Activated B cell treated with CpG ODN at 0.5 μM for 24 hours (primary cell): ENCODE measurements at regions not wholly inside any gene's neighbourhood (a gene's known extent, or its start where the extent isn't known, plus 50 kb on each side); places are given as distances from the start of the nearest gene placed in this dataset.
"Not testable (repeated sequence)": the region's sequence is repeated elsewhere in the genome, so short reads cannot be mapped to it uniquely, and the experiment has no call there.

Experiments
- ATAC-seq: fragments of 200-7000 bp; cut with Tn5 transposase; one replicate; pipeline ENCODE4 v1.10.0; 2021; ENCODE audit warnings: low read depth, mild to moderate bottlenecking, moderate library complexity
- CTCF ChIA-PET: fragments of 350-600 bp; sonication (Branson Sonifier 250); formaldehyde crosslinking; loops from one replicate; lab custom pipeline; 2021; ENCODE audit warnings: antibody characterized with exemption; lab: Charles Lee
- POLR2A ChIA-PET: fragments of 350-600 bp; sonication (Branson Sonifier 250); formaldehyde crosslinking; loops from one replicate; lab custom pipeline; 2021; ENCODE audit warnings: antibody characterized with exemption; lab: Charles Lee
- DNase-seq: peaks from one replicate; pipeline ENCODE4 v3.0.0; 2022
- H3K27ac Mint-ChIP-seq: one replicate; pipeline ENCODE4 v1.8.0; 2020; ENCODE audit warnings: mixed read lengths
- H3K27me3 Mint-ChIP-seq: one replicate; pipeline ENCODE4 v1.8.0; 2021; ENCODE audit warnings: mixed read lengths
- H3K36me3 Mint-ChIP-seq: one replicate; pipeline ENCODE4 v1.8.0; 2021; ENCODE audit warnings: low read depth, mixed read lengths
- H3K4me1 Mint-ChIP-seq: one replicate; pipeline ENCODE4 v1.8.0; 2021; ENCODE audit warnings: mixed read lengths
- H3K4me3 Mint-ChIP-seq: one replicate; pipeline ENCODE4 v1.8.0; 2020; ENCODE audit warnings: mild to moderate bottlenecking, mixed read lengths
- H3K9me3 Mint-ChIP-seq: one replicate; pipeline ENCODE4 v1.8.0; 2020; ENCODE audit warnings: mixed read lengths
- CTCF ChIP-seq: fragments of 200-600 bp; IDR thresholded peaks from one replicate; pipeline ENCODE4 v1.8.0; 2022; ENCODE audit warnings: antibody characterized with exemption, mild to moderate bottlenecking
- intact Hi-C: fragments of 100-400 bp; cut with micrococcal nuclease; formaldehyde crosslinking; loops from one replicate; pipeline ENCODE4 v1.15.1; 2024

DNA sequence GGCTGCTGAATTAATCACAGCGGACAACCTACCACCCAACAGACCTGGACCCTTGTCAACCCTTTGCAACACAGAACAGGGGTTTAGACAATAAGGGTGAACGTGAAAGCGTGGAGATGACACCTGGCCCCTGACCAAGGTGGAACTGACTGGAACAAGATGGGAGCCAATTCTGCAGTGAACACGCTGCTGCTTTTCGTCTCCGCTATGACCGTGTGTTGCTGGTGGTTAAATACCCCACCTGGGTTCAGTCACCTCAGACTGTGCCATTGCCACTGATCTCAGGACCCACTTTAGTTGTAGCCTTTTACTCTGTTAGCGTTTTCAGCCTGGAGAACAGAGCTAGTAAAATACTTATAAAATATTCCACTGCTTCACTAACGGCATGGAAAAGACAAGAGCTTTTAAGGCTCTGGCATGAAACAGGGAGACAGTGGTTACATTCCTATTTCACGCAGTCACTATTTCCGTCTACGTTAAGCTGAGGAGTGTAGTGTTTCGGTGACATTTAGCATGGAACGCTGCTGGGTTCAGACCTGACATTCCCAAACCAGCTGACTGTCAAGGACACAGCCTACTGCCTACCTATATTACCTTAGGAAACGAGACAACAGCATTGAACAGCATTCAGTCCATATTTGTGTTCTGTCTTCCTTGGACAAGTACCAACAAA lies 119.5 kb upstream of the PRSS1 start:
- Mint-ChIP-seq H3K36me3 (no peaks in the 10 kb centered on the region), H3K27me3 (peaks cover 31% of the 10 kb centered on the region), H3K27ac (no peak overlapping the region), H3K4me1 (peaks cover 5% of the 10 kb centered on the region), H3K4me3 (no peak overlapping the region), H3K9me3 (no peaks in the 10 kb centered on the region)
- ATAC-seq (no peak), DNase-seq (no peak)
- intact Hi-C loops, result no loop called here
- ChIA-PET POLR2A (no interaction called here), CTCF (interaction anchor here (0.8 to 10.1 kb wide), 6 partner anchors 45 to 585 kb away, joined by 3 to 153 read pairs (median 44); no protein-coding TSS in a partner anchor)
- no peak for TF ChIP-seq CTCF

- Mint-ChIP-seq H3K9me3 (no peaks in the 10 kb centered on the region), H3K27me3 (peaks cover 31% of the 10 kb centered on the region), H3K4me3 (no peak overlapping the region), H3K36me3 (no peaks in the 10 kb centered on the region), H3K4me1 (peaks cover 5% of the 10 kb centered on the region), H3K27ac (no peak overlapping the region)
- CTCF ChIA-PET, result interaction anchor here (0.8 to 10.1 kb wide), 5 partner anchors 8 to 375 kb away, joined by 3 to 153 read pairs (median 85); no protein-coding TSS in a partner anchor
- ATAC-seq, result no peak
- DNase-seq, result no peak
- intact Hi-C loops, result no loop called here
- POLR2A ChIA-PET, result no interaction called here
- TF ChIP-seq CTCF, result no peak
Measured at GRCh38 chr7:142628945-142629344, 120.3 kb upstream of the PRSS1 start.

- CTCF ChIA-PET, result interaction anchor here (0.8 to 3.5 kb wide), 2 partner anchors 156 to 376 kb away, joined by 6 to 20 read pairs; no protein-coding TSS in a partner anchor
- H3K27ac Mint-ChIP-seq, H3K4me1 Mint-ChIP-seq, DNase-seq, ATAC-seq, POLR2A ChIA-PET, H3K9me3 Mint-ChIP-seq, H3K36me3 Mint-ChIP-seq, H3K4me3 Mint-ChIP-seq, intact Hi-C loops: not testable (repeated sequence)
- H3K27me3 Mint-ChIP-seq, result peaks cover 29% of the 10 kb centered on the region
Measured at GRCh38 chr7:142627223-142627622, 122.0 kb upstream of the PRSS1 start.

DNA sequence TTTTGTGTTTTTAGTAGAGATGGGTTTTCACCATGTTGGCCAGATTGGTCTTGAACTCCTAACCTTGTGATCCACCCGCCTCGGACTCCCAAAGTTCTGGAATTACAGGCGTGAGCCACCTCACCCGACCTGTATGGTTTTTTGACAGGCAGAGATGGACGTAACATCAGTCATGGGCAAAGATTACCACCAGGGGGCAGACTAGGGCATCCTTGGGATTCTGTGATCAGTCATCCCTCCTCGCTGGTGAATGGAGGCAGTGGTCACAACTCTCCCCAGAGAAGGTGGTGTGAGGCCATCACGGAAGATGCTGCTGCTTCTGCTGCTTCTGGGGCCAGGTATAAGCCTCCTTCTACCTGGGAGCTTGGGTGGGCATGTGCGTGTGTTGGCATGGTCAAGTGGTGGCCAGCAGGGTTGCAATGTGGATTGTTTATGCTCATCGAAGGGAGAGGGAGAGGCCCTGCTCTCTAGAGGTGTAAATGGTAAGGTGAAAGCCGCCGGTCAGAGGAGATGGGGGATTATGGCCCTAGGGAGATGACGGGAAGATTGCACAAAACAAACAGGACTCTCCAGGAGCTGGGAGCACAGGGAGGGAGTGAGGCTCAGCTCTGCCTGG lies 122.7 kb upstream of the PRSS1 start:
- H3K27ac Mint-ChIP-seq, result no peak overlapping the region
- H3K4me1 Mint-ChIP-seq, result peaks cover 3% of the 10 kb centered on the region
- intact Hi-C loops, result no loop called here
- ChIA-PET POLR2A (no interaction called here), CTCF (interaction anchor here (0.8 to 3.5 kb wide), 6 partner anchors 156 to 589 kb away, joined by 3 to 20 read pairs (median 6); no protein-coding TSS in a partner anchor)
- DNase-seq (no peak), ATAC-seq (peak; percentile 62)
- H3K4me3 Mint-ChIP-seq, result no peak overlapping the region
- H3K9me3 Mint-ChIP-seq, result no peaks in the 10 kb centered on the region
- no peak for TF ChIP-seq CTCF
- peaks cover 24% of the 10 kb centered on the region for H3K27me3 Mint-ChIP-seq
- no peaks in the 10 kb centered on the region for H3K36me3 Mint-ChIP-seq

DNA sequence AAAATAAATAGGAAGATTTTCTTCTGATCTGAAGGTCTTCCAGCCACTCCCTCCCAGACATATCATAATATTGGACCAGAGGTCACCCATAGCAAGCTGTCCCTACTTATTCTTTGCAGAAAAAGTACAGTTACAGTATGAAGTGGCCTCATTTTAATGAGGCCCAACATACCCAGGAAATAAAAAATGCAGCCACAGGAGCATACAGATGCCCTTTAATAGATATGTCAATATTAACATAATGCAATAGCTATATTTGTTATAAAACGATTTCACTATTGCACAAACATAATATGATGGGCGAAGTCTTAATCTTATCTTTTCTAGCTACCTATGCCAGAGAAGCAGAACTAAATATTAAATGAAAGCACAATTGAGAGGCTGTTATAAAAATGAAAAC lies 124.1 kb upstream of the PRSS1 start:
- H3K4me3 Mint-ChIP-seq, DNase-seq, POLR2A ChIA-PET, H3K4me1 Mint-ChIP-seq, intact Hi-C loops, H3K9me3 Mint-ChIP-seq, ATAC-seq, H3K36me3 Mint-ChIP-seq, H3K27ac Mint-ChIP-seq: not testable (repeated sequence)
- CTCF ChIA-PET, result interaction anchor here (1.1 to 3.5 kb wide), 5 partner anchors 158 to 590 kb away, joined by 3 to 20 read pairs (median 6); no protein-coding TSS in a partner anchor
- H3K27me3 Mint-ChIP-seq, result peaks cover 25% of the 10 kb centered on the region

DNA sequence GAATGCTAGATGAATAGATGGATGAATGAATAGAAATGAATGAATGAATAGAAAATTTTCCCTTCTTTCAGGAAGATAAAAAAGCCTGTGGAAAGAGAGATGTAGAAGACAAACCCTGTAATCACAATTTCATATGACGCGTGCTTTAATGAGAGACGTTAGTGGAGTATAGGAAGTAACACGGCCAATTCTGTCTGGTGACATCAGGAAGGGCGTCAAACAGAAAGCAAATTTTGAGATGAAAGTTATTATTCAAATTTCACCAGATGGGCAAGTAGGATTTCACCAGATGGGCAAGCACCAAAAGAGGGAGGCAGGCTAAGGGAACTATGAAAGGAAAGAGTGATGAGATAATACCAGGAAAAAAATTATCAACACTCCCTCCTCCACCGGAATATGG lies 128.9 kb upstream of the PRSS1 start:
- H3K4me3 Mint-ChIP-seq, result no peak overlapping the region
- no peak for ATAC-seq
- no peak overlapping the region for H3K27ac Mint-ChIP-seq
- ChIA-PET CTCF (no interaction called here), POLR2A (no interaction called here)
- peaks cover 21% of the 10 kb centered on the region for H3K27me3 Mint-ChIP-seq
- no peaks in the 10 kb centered on the region for H3K36me3 Mint-ChIP-seq
- TF ChIP-seq CTCF, result no peak
- intact Hi-C loops, result no loop called here
- DNase-seq, result no peak
- H3K4me1 Mint-ChIP-seq, result no peaks in the 10 kb centered on the region
- no peaks in the 10 kb centered on the region for H3K9me3 Mint-ChIP-seq
